ENCODE measurements at regions not wholly inside any gene's neighbourhood (a gene's known extent, or its start where the extent isn't known, plus 50 kb on each side); places are given as distances from the start of the nearest gene placed in this dataset.
"Not testable (repeated sequence)": the region's sequence is repeated elsewhere in the genome, so short reads cannot be mapped to it uniquely, and the experiment has no call there.

GRCh38 chr9:25025156-25025555 is 479.5 kb upstream of the IZUMO3 start:
- Histone ChIP-seq H3K27me3 (ENCODE audit: insufficient read depth in 3 of 3, low read length in 2 of 3) (no peaks in the 10 kb centered on the region), H3K27ac (no peak overlapping the region), H3K4me3 (no peak overlapping the region), H3K9me3 (peaks cover 9% of the 10 kb centered on the region), H3K4me1 (no peaks in the 10 kb centered on the region), H3K36me3 (ENCODE audit: insufficient read depth in 1 of 2, low read depth in 1 of 2) (no peaks in the 10 kb centered on the region)
- 75 to 87% (median 80%) methylated on average over 5 of the region's 5 CpGs for WGBS, 3 donors
- TF ChIP-seq CTCF (IDR thresholded peaks at IDR 0.05) = no peak
- intact Hi-C loops (cut with DNase I) = no loop called here
- no peak for DNase-seq
- ATAC-seq = no peak

DNA sequence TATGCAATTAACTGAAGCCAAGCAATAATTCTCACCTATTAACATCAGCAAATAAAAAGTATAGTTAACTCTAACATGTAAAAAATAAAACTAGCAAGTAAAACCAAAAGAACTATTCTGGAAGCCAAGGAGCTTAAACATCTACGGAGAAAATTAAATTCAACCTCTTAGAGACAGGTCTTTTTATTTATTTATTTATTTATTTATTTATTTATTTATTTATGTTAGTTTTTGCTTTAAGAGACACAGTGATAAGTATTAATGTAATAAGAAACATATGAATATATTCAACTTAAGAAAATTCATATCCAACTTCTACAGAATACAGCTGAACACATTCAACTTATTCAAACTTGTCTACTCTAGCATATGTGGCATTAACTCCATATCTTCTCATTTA is 472.1 kb upstream of the IZUMO3 start:
- H3K4me1 ChIP-seq = no peaks in the 10 kb centered on the region
- H3K27me3 ChIP-seq (ENCODE audit: insufficient read depth in 3 of 3, low read length in 2 of 3) = no peaks in the 10 kb centered on the region
- intact Hi-C loops (cut with DNase I) = loop anchor here in 1 of 2 donors (10.0 kb wide), 1 partner anchor 757 kb away; no protein-coding TSS in a partner anchor
- no peak for DNase-seq
- H3K36me3 ChIP-seq (ENCODE audit: insufficient read depth in 1 of 2, low read depth in 1 of 2) = no peaks in the 10 kb centered on the region
- WGBS, 3 donors = 34 to 93% (median 88%) methylated on average over 1 of the region's 1 CpG
- TF ChIP-seq CTCF (IDR thresholded peaks at IDR 0.05) = no peak
- H3K27ac ChIP-seq = no peak overlapping the region
- peaks cover 9% of the 10 kb centered on the region for H3K9me3 ChIP-seq
- no peak for ATAC-seq
- H3K4me3 ChIP-seq = no peak overlapping the region

GRCh38 chr9:25010027-25010662 is 464.4 kb upstream of the IZUMO3 start:
- intact Hi-C loops (cut with DNase I) = loop anchor here in 1 of 2 donors (10.0 kb wide), 1 partner anchor 765 kb away; no protein-coding TSS in a partner anchor
- H3K27ac ChIP-seq = no peak overlapping the region
- H3K4me3 ChIP-seq = no peak overlapping the region
- no peaks in the 10 kb centered on the region for H3K4me1 ChIP-seq
- no peak for DNase-seq
- no peaks in the 10 kb centered on the region for H3K36me3 ChIP-seq (ENCODE audit: insufficient read depth in 1 of 2, low read depth in 1 of 2)
- TF ChIP-seq CTCF (IDR thresholded peaks at IDR 0.05) = no peak
- no peaks in the 10 kb centered on the region for H3K9me3 ChIP-seq
- no peaks in the 10 kb centered on the region for H3K27me3 ChIP-seq (ENCODE audit: insufficient read depth in 3 of 3, low read length in 2 of 3)
- WGBS, 3 donors = 74 to 80% (median 75%) methylated on average over 2 of the region's 2 CpGs
- no peak for ATAC-seq

- H3K27me3 ChIP-seq (ENCODE audit: insufficient read depth in 3 of 3, low read length in 2 of 3) = no peaks in the 10 kb centered on the region
- 55 to 67% (median 65%) methylated on average over 10 of the region's 10 CpGs for WGBS, 3 donors
- DNase-seq = no peak
- H3K36me3 ChIP-seq (ENCODE audit: insufficient read depth in 1 of 2, low read depth in 1 of 2) = no peaks in the 10 kb centered on the region
- H3K4me3 ChIP-seq = no peak overlapping the region
- H3K9me3 ChIP-seq = no peaks in the 10 kb centered on the region
- ATAC-seq = no peak
- intact Hi-C loops (cut with DNase I) = no loop called here
- no peak overlapping the region for H3K27ac ChIP-seq
- H3K4me1 ChIP-seq = no peaks in the 10 kb centered on the region
- TF ChIP-seq CTCF (IDR thresholded peaks at IDR 0.05) = no peak
These were observed 458.0 kb upstream of the IZUMO3 start for GRCh38 chr9:25003686-25004085.

GRCh38 chr9:24986331-24986730 is 440.6 kb upstream of the IZUMO3 start:
- whole genome bisulfite sequencing, 3 donors = 53 to 67% (median 54%) methylated on average over 3 of the region's 3 CpGs
- H3K4me1 ChIP-seq = no peaks in the 10 kb centered on the region
- H3K27me3 ChIP-seq (ENCODE audit: insufficient read depth in 3 of 3, low read length in 2 of 3) = no peaks in the 10 kb centered on the region
- no peaks in the 10 kb centered on the region for H3K36me3 ChIP-seq (ENCODE audit: insufficient read depth in 1 of 2, low read depth in 1 of 2)
- ATAC-seq (no peak), DNase-seq (no peak)
- intact Hi-C loops (cut with DNase I) = no loop called here
- H3K27ac ChIP-seq = no peak overlapping the region
- no peak overlapping the region for H3K4me3 ChIP-seq
- no peak for TF ChIP-seq CTCF (IDR thresholded peaks at IDR 0.05)
- H3K9me3 ChIP-seq = no peaks in the 10 kb centered on the region

GRCh38 chr9:24970780-24971179 is 425.1 kb upstream of the IZUMO3 start:
- H3K4me1 ChIP-seq; intact Hi-C loops (cut with DNase I); H3K4me3 ChIP-seq; DNase-seq; H3K27ac ChIP-seq; H3K27me3 ChIP-seq (ENCODE audit: insufficient read depth in 3 of 3, low read length in 2 of 3); H3K36me3 ChIP-seq (ENCODE audit: insufficient read depth in 1 of 2, low read depth in 1 of 2); H3K9me3 ChIP-seq; ATAC-seq: not testable (repeated sequence)
- WGBS, 3 donors = 91 to 98% (median 93%) methylated on average over 8 of the region's 8 CpGs

Measured in psoas muscle (tissue), 7 donors.